Dermis microvascular lymphatic vessel endothelial cell (primary cell): ENCODE measurements at regions not wholly inside any gene's neighbourhood (a gene's known extent, or its start where the extent isn't known, plus 50 kb on each side); places are given as distances from the start of the nearest gene placed in this dataset.

ENCODE experiments used
- DNase-seq, 2 donors: peaks; one replicate each; pipeline versions ENCODE4 v3.0.0 to v3.0.0-alpha.2; 2010; ENCODE audit warnings: low read depth in 2 of 2

DNA sequence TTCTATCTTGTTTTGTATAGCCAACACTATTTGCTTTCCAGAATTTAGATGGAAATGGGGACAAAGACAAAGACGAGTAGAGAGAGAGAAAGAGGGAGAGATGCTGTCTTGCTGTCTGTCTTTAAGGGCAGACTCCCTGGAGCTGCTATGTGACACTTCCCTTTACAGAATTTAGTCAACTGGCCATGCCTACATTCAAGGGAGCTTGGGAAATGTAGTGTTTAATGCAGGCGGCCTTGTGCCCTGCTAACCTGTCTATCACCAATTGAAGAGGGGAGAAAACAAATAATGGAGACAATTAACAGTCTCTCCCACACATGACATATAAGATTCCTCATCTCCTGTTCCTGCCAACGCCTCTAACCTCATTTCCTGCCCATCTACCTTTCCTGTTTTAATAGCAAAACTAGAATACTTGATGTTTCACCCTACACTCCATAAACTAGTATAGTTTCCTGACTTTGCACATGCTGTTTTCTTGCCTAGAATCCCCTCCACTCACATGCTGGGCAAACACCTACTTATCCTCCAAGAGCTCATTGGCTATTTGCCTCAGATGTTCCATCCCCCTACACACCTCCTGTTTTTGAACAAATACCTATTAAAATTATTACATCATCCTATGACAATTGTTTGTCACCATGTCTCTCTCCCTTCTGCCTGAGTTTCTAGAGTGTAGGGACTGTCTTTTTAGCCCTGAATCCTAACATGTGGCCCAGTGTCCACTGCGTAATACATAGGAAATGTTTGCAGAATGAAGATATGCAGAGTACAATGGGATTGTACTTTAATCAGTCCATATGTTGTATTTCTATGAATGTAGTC, 117.2 kb downstream of the SLC25A24 start:
- peak; percentile 68 to 83 for DNase-seq

DNA sequence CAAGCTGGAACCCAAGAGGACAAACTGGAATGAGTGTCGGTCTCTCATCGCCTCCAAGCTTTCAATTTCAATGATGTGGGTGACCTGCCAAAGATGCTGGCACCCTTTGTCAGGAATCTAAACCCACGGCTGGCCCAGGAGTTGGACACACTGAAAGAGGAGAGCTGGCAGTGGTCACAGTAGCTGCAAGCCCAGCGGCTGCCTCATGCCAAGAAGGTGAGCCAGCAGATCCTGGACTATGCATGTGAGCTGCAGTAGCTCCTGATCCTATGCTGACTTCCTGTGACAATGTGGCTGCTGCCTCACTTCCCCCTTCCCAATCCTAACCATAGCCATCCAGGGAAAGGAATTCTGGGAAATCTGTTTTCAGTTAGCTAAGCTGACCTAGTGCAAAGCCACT, 117.0 kb upstream of the VAV3 start:
- DNase-seq = peak; percentile 34 to 37

DNA sequence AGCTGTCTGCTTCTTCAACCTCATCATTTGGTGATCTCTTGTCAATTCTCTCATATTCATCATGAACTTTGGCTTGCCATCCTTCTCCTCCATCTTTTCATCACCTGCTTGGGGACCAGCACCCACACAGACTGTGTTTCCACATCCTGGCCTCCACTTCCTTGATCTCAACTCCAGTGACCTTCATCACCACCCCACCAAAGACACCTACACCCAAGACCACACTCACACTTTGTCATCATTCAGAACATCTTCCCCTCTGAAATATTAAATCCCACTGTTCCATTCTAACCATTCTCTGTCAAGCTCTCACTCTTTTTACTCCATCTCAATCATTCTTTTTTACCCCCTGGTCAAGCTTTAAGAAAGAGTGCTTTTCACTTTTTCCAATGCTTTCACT, 115.5 kb upstream of the VAV3 start:
- no peak for DNase-seq

DNA sequence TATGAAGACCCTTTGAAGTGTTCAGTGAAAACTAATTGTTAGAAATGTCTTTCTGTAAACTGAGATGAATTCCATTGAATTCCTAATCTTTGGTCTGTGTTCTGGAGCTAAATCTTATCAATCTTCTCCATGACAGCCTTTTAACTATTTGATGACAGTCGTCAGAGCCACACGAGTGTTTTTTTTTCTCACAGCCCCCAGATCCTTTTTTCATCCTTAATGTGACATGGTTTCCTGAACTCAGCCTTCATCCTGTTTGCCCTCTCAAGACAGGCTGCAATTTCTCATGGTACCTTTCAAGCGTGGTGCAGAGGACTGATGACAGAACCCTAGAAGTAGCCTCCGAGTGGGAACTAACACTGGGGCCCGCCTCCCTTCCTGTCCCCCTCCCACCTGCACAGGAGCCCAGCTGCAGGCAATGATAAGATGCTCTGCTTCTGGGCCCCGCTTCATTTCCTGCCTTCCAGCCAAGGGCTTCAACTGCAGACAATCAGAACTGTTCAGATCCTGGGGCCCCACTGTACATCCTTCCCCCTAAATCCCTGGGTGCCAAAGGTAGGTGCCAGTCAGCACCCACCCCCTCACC, 114.6 kb upstream of the VAV3 start:
- no peak for DNase-seq

DNA sequence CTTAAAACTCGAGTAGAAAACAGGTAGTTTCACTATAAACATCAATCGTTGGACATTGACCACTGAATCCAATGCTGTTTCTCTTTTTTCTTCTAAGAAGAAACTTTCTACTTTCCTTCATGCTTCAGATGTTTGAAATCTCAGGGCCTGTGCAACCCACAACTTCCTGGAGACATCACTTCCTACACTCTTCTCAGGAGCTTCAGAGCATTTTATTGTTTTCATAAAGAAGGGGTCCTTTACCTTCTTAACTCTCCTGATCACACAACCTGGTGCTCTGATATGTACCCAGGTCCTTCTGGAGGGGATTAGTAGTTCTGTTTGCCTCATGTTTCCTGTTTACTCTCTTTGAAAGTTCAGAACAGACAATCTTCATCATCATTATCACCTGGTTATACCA, 113.0 kb upstream of the VAV3 start:
- no peak for DNase-seq

DNA sequence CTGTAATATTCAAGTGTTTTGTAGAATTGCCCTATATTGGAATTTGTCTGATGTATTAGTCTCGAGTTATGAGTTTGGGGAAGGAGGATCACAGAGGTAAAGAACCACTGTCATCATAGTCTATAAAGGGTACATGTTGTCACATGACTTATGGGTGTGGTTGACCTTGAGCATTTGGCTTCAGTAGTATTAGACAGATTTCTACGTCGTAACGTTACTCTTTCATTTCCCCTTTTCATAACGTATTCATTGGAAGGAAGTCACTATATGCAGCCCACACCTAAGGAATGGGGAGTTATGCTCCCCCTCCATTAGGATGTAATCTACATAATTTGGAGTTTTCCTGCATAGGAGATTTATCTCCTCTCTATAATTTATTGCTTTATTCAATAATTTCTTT, 110.1 kb upstream of the VAV3 start:
- DNase-seq = no peak

DNA sequence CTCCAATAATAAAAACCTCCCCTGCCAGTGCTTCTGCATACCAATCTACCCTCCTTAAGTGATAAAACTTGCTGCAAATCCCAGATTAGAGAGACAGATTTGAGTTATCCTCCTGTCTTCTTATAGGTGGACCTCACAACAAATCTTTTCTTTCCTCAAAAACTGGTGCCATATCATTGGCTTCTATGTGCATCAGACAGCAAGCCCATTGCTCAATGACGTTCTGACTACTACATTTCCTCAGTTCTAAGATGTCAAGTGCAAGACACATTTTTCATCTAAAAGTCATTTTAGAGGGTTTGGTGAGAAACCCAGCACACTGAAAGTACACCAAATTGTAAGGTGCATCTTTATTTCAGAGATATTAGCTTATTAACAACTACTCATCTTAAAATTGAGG, 107.8 kb upstream of the VAV3 start:
- DNase-seq = no peak

DNA sequence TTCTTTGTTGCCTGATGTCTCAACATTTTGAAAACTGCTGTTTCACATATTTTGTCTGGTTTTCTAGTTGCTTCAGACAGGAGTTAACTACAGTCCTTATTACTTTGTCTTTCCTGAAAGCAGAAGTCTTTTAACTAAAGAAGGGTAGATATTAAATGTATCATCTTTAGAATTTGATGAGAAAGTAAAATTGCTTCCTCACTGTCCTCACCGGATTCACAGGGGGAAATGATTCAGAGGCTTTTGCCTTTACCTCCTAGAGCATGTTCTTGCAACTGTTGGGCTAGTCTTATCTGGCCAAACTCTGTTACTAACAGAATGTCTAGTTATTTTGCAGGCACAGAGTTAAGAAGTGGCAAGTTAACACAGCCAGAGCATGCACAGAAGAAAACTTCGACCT, 107.2 kb upstream of the VAV3 start:
- DNase-seq = no peak

DNA sequence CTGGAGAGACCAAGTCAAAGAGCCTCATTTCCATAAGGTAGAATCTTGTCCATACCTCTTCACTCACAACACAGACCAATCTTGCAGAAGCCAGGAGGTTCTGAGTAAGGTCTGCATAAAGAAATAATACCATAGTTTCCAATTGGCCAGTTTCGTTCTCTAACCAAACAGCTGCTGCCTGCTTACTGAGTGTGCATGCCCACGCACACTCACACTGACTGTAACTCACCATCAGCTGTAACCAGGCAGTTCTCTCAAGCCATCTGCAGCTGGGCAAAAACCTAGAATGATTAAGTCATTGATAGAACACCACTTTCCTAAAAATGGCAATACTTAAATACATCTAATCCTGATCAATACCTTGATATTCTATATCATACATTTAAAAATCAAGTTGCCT, 106.6 kb upstream of the VAV3 start:
- no peak for DNase-seq

DNA sequence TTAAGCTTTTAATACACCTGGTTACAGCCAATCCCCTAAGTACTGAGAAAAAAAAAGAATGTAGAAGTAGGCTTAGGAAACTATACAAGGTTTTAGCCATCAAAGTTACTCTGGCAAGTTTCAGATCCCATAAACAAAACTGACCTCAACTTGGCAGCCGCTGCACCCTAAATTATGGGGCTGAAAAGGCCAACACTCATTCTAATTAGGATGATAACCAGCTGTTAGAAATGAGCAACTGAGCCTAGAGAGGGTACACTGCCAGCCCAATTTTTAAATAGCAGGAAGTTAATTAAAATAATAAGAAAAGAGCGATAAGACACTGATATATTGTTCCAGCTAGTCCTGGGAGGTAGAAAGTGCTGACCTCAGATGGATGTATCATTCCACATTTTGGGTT, 105.7 kb upstream of the VAV3 start:
- no peak for DNase-seq

DNA sequence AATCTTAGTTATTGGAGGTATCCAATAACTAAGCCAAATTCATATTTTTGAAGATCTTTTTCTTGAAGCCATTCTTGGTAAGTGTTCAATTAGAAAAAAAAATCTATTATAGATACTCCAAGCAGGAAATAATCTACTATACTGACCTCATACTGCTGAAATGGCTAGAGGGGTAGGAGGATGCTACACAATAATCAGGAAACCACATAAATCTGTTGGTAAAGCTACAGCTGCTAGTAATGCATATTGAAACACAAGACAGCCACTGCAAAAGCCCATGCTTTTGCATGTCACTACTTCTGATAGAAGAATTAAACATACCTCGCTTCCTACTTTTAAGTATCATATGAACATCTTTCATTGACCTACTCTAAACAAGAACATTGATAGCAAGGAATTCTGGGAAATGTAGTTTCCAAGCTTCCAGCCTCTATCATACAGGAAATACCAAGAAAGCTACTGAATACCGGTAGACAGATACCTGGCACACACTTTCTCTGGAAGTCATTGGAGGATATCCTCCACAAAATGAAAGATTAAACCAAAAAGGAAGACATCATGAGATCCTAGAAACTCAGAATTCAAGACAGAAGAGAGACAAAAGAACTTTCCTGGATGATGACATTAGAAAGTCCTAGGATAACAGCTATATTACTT, 103.0 kb upstream of the VAV3 start:
- peak in 1 of 2 donors; percentile 14 for DNase-seq

DNA sequence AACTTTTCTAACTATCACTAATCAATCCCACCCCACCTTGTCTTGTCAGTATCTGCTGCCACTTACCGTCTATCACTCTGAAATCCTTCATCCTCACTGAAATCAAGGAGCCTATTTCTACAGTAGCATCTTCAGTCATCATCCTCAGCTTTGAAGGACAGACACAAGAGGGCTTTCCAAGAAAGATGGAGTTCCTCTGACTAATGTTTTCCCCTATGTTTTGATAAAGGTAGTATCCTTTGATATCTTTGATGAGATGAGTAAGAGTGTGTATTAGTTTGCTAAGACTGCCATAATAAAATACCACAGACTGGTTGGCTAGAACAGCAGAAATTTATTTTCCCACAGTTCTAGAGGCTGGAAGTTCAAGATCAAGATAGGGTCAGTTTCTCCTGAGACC, 101.8 kb upstream of the VAV3 start:
- DNase-seq = no peak

DNA sequence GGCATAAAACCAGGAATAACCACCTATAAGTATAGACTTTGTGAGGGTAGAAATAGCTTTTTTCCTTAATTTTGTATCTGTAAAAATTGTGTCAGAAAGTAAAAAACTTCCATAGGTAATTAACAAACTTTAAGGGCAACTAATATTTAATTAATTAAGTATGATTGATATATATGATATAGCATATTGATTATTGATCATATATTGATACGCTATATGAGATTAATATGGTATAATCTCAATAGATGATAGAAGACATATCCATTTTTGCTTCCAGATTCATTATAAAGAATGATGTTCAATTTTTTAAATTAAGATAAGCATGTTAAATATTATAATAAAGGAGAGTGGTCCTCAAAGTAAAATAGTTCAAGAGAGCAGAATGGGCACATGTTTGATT, 99.3 kb upstream of the VAV3 start:
- DNase-seq = no peak

DNA sequence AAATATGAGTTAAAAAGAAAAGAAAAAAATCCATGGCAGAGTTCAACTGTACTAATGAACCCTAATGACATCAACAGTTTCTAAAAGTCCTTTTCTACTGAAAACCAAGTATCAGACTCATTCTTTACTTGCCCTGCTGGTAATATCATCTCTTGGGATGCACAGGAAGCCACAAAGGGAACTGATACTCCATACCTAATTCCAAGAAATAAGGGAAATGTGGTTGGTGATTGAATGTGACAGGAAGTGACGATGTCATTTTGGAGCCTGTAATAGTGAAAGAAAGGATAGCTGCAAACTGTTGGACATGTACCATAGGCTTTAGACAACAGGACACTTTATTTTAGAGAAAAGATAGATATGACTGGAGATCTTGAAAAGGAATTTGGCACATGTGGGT, 98.7 kb upstream of the VAV3 start:
- DNase-seq = no peak

DNA sequence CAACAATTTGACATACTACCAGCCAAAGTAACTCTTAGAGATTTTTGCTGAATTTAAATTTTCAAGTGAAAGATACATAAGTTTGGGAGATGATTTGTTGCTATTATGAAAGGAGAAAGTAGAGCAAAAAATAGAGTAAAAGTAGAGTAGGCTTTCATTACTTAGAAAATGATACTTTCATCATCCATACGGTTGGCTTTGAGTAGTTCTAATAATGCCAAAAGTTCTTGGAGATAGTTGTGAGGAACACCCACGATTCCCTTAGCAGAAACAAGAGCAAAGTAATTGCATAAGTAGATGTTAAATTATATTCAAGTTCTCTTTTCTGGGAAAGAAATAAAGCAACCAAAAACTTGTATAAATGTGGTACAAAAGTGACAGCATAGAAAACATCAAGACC, 95.0 kb upstream of the VAV3 start:
- DNase-seq = no peak

DNA sequence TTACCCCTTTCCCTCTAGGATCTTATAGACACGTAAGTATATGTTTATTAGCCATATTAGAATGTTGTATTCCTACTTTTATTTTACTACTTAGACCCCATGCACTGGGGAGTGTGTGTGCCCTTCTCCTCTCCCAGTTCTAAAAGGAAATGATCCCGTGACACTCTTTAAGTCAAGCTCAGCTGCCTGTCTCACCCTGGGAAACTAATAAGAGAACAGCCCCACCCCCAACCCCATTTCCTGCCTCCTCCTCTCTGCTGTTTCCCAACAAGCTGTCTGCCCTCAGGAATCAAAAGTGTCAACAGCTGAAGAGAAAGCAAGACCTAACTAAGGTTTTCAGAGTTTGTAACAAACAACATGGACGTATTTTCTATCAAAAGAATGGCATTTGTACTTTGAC, 92.6 kb upstream of the VAV3 start:
- DNase-seq = peak in 1 of 2 donors; percentile 73

DNA sequence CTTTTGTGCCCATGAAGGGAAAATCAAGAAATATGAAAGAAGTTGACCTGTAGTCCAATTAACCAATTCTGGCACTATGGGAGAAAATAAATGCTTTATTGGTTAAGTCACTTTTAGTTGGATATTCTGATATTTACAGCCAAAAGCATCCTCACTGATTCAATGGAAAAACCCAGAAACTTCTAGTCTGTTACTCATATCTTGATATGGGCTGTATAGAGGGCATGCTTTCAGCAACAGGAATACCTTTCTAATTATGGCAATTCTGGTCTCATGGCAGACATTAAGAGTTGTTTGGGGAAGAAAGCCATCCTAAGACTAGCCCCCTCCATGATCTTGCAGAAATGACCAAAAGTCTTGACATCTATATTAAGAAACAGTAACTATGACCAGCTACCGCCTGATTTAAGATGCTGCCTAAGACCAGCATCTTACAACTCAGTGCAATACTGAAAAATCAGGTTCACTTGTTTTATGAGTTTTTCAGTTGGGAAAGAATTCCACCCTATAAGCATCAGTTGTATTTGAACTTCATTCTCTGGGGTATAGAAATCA, 91.5 kb upstream of the VAV3 start:
- DNase-seq = no peak

DNA sequence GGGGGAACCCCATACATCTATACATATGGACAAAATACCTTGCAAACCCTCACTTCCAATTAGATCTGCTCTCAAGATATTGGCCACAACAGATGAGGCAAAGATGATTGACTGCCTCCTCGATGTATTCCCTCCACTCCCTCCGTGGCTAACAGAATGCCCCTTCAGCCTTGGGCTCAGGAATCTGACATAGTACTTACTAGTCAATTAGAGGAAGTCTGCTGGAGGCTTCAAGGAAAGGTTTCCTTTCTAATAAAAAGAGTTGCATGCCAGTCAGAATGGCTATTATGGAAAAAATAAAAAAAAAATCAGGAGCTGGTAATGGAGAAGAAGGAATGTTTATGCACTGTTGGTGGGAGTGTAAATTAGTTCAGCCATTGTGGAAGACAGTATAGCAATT, 90.4 kb upstream of the VAV3 start:
- peak in 1 of 2 donors; percentile 16 for DNase-seq

DNA sequence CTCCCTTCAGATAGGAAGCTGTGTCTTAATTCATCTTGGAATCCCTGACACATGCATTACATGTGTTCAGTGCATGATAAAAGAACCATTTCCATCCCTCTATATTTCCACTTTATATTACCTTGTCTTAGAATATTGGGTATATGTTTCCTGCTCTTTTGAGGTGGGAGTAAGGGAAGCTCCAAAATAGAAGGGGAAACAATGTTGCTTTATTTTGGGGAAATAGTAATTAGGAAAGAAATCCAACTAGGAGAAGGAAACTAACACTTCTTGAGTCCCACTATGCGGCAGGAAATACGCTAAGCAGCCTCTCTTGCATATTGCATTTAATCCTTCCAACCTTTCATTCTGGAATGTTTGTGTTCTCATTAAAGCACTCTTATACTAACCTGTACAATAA, 89.4 kb upstream of the VAV3 start:
- no peak for DNase-seq

DNA sequence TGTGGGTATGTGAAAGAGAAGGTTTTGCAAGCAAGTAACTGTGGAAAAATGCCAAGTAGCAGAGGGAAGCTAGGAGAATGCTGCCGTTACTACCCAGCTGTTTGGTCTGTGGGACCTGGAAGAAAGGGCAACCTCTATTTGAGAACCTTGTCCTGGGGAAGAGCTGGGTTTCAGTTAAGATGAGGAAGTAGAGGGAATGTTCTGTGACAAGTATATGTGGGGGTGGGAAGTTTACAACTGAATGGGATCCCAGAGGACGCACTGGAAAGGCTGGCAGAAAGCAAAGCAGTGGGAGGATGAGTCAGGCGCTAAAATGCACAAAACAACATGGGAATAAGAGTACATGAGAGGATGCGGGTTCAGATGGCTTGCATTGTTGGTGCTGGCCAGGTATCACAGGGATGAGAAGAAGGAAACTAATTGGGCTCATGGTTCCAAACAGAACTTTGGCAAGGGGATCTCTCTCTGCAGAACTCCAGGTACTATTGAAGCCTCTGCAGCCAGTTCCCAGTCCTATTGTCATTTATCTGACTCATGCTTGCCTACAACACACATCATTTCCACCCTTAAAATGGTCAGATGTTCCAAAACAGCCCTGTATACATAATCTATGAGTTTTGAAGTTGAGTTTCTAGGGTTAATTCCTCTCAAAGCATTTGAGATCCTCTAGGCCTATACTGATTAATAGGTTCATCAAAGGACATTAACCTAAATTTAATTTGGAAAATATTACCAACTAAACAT, 88.5 kb upstream of the VAV3 start:
- DNase-seq = peak; percentile 84 to 92

DNA sequence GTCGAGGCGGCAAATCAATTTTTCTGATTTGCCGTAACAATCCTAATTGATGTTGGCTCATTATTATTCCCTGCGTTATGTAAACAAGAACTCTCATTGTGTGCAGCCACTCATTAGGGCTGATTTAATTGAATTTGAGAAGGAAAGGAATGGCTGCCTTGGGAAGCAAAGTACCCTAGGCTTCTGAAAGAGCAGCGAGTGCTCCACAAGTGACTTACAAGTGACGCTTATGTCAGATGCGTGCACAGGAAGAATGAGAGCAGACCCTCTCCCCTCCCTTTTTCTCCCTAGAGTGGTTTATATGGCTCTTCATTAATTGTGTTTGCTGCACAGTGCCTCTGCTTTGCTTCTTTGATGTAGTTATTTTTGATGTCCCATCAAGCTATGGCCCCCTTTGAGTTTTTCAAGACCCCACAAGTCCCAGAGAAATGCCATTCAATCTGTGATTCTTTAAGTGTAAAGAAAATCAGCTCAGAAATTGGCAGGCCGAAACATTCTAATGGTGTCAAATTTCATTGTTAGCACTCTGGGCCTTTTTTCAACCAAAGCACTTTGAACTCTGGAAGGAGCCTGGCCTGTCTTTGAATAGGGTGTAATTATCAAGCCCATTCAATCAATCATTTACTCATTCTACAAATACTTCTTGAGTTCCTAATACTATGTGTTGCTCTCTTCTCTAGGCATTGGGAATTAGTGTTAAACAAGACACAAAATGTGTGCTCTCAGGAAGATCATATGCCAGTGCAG, 86.8 kb upstream of the VAV3 start:
- no peak for DNase-seq
